B cell (primary cell): ENCODE measurements at regions not wholly inside any gene's neighbourhood (a gene's known extent, or its start where the extent isn't known, plus 50 kb on each side); places are given as distances from the start of the nearest gene placed in this dataset.

Experiments
- ATAC-seq: fragments of 200-7000 bp; cut with Tn5 transposase; one replicate; pipeline ENCODE4 v1.10.0; 2021; ENCODE audit warnings: low read depth, mild to moderate bottlenecking, moderate number of reproducible peaks, moderate library complexity
- CTCF ChIA-PET: fragments of 350-600 bp; sonication (Branson Sonifier 250); formaldehyde crosslinking; loops from one replicate; lab custom pipeline; 2021; ENCODE audit warnings: antibody characterized with exemption, inconsistent platforms; lab: Charles Lee
- POLR2A ChIA-PET: fragments of 350-600 bp; sonication (Branson Sonifier 250); formaldehyde crosslinking; loops from one replicate; lab custom pipeline; 2021; ENCODE audit warnings: antibody characterized with exemption; lab: Charles Lee
- DNase-seq: peaks from one replicate; pipeline ENCODE4 v3.0.0; 2013
- H2AFZ ChIP-seq: 2 replicates; pipeline ENCODE4 v1.6.1; 2012; ENCODE audit warnings: mild to moderate bottlenecking, low read depth, low read length; ENCODE audit not compliant: insufficient read depth, poor library complexity, severe bottlenecking
- H3K27ac ChIP-seq, 2 donors: 1 replicate in 1 of 2; 2 replicates in 1 of 2; pipeline ENCODE4 v1.5.1; 2012 to 2013; ENCODE audit warnings: low read length in 2 of 2, mild to moderate bottlenecking in 2 of 2, moderate library complexity in 1 of 2
- H3K27me3 ChIP-seq, 4 experiments: fragments of 200-600 bp in 1 of 4; sonication (generic) in 1 of 4; replicated peaks in 1 of 4; 1 replicate in 2 of 4; 2 replicates in 2 of 4; pipeline versions ENCODE4 v1.6.1 to v1.7.0; 2013 to 2016; ENCODE audit warnings: low read length in 3 of 4, mild to moderate bottlenecking in 2 of 4, mixed read lengths in 1 of 4, moderate library complexity in 1 of 4; ENCODE audit not compliant: insufficient read depth in 4 of 4, control insufficient read depth in 3 of 4; ENCODE audit errors: control extremely low read depth in 1 of 4
- H3K36me3 ChIP-seq, 2 experiments: replicated peaks in 1 of 2; 1 replicate in 1 of 2; 2 replicates in 1 of 2; pipeline versions ENCODE4 v1.6.1 to v1.7.1; 2013; ENCODE audit warnings: low read length in 1 of 2; ENCODE audit not compliant: insufficient read depth in 2 of 2, control insufficient read depth in 1 of 2; ENCODE audit errors: control extremely low read depth in 1 of 2, extremely low read depth in 1 of 2
- H3K4me1 ChIP-seq, 2 donors: fragments of 200-600 bp in 1 of 2; sonication (generic) in 1 of 2; 1 replicate in 1 of 2; 2 replicates in 1 of 2; pipeline versions ENCODE4 v1.5.1 to v1.6.1; 2013 to 2017; ENCODE audit warnings: low read length in 2 of 2; ENCODE audit not compliant: control insufficient read depth in 2 of 2, insufficient read depth in 2 of 2
- H3K4me2 ChIP-seq: replicated peaks from 2 replicates; pipeline ENCODE3; 2012; ENCODE audit warnings: mild to moderate bottlenecking, low read depth, low read length; ENCODE audit not compliant: poor library complexity, severe bottlenecking
- H3K4me3 ChIP-seq, 5 experiments: fragments of 200-600 bp in 1 of 5; sonication (generic) in 1 of 5; 1 replicate in 3 of 5; 2 replicates in 2 of 5; pipeline versions ENCODE4 v1.5.1 to v1.7.0; 2011 to 2016; ENCODE audit warnings: low read length in 4 of 5, mild to moderate bottlenecking in 4 of 5, low read depth in 2 of 5, control low read depth in 1 of 5, moderate library complexity in 1 of 5; ENCODE audit not compliant: insufficient read depth in 1 of 5; ENCODE audit errors: control extremely low read depth in 1 of 5, extremely low read depth in 1 of 5
- H3K79me2 ChIP-seq: fragments of 200-600 bp; sonication (generic); one replicate; pipeline ENCODE4 v1.6.0; 2016; ENCODE audit warnings: low read length; ENCODE audit not compliant: control insufficient read depth, insufficient read depth
- H3K9ac ChIP-seq: fragments of 200-600 bp; sonication (generic); 2 replicates; pipeline ENCODE4 v1.6.1; 2017; ENCODE audit warnings: mild to moderate bottlenecking, low read length, moderate library complexity
- H3K9me3 ChIP-seq, 3 donors: one replicate each; pipeline versions ENCODE4 v1.6.1 to v1.7.1; 2013; ENCODE audit warnings: low read length in 2 of 3; ENCODE audit not compliant: control insufficient read depth in 2 of 3, insufficient read depth in 1 of 3; ENCODE audit errors: control extremely low read depth in 1 of 3
- H4K20me1 ChIP-seq: 2 replicates; pipeline ENCODE4 v1.6.0; 2012; ENCODE audit warnings: mild to moderate bottlenecking, low read length; ENCODE audit not compliant: insufficient read depth, control insufficient read depth, poor library complexity, severe bottlenecking
- H3K27ac Mint-ChIP-seq: one replicate; pipeline ENCODE4 v1.8.0; 2021; ENCODE audit warnings: mixed read lengths
- H3K27me3 Mint-ChIP-seq: one replicate; pipeline ENCODE4 v1.8.0; 2021; ENCODE audit warnings: mixed read lengths
- H3K4me1 Mint-ChIP-seq: one replicate; pipeline ENCODE4 v1.8.0; 2021; ENCODE audit warnings: mixed read lengths
- H3K4me3 Mint-ChIP-seq: one replicate; pipeline ENCODE4 v1.8.0; 2021; ENCODE audit warnings: mixed read lengths
- H3K9me3 Mint-ChIP-seq: one replicate; pipeline ENCODE4 v1.8.0; 2022; ENCODE audit warnings: mixed read lengths; ENCODE audit not compliant: insufficient read depth
- EZH2 ChIP-seq: IDR thresholded peaks from 2 replicates; pipeline ENCODE4 v1.6.1; 2012; ENCODE audit warnings: borderline replicate concordance, low read depth, mild to moderate bottlenecking, moderate library complexity, low read length; ENCODE audit not compliant: insufficient read depth, poor library complexity, severe bottlenecking
- WGBS: methylation state at CpG from one replicate; pipeline ENCODE4 v1.1.5; 2013; ENCODE audit warnings: missing lambda C conversion rate; ENCODE audit not compliant: insufficient coverage; 5-methylcytosine and 5-hydroxymethylcytosine counted together
- intact Hi-C: fragments of 100-400 bp; cut with micrococcal nuclease; formaldehyde crosslinking; loops from one replicate; pipeline ENCODE4 v1.10.0; 2022
- TF ChIP-seq, protein P1 (sequence below): fragments of 200-600 bp; IDR thresholded peaks from one replicate; pipeline ENCODE4 v1.8.0; 2022; ENCODE audit warnings: antibody characterized with exemption, mild to moderate bottlenecking

DNA sequence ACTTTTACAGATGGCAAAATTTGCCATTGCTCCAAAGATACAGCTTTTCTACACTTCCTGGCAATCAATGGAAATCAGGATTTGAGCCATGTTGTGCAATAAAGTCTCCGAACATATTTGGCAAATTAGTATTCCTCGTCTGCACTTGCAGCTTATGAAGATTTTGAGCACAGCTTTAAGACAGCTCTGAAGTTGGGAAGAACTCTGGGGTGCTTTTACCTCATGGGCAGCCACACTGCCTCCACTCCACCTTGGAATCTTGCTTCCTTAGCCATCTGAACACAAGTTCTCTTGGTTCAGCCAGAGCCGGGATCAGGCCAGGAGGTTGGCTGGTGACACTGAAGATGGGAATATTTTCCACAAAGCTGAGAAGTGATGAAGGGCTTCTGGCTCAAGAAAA, 191.2 kb downstream of the CWF19L2 start:
- ATAC-seq (no peak), DNase-seq (no peak)
- intact Hi-C loops: no loop called here
- no peaks in the 10 kb centered on the region for H3K36me3 ChIP-seq
- no peaks in the 10 kb centered on the region for H3K9me3 Mint-ChIP-seq
- H3K9ac ChIP-seq: no peak overlapping the region
- no peaks in the 10 kb centered on the region for H3K4me1 ChIP-seq
- H3K4me3 Mint-ChIP-seq: no peak overlapping the region
- no peaks in the 10 kb centered on the region for H4K20me1 ChIP-seq
- H3K27ac Mint-ChIP-seq: no peak overlapping the region
- no peaks in the 10 kb centered on the region for H3K27me3 Mint-ChIP-seq
- H3K4me3 ChIP-seq: no peak overlapping the region
- no peak overlapping the region for H2AFZ ChIP-seq
- CTCF ChIA-PET: no interaction called here
- no peak for TF ChIP-seq EZH2
- TF ChIP-seq, protein P1, sequence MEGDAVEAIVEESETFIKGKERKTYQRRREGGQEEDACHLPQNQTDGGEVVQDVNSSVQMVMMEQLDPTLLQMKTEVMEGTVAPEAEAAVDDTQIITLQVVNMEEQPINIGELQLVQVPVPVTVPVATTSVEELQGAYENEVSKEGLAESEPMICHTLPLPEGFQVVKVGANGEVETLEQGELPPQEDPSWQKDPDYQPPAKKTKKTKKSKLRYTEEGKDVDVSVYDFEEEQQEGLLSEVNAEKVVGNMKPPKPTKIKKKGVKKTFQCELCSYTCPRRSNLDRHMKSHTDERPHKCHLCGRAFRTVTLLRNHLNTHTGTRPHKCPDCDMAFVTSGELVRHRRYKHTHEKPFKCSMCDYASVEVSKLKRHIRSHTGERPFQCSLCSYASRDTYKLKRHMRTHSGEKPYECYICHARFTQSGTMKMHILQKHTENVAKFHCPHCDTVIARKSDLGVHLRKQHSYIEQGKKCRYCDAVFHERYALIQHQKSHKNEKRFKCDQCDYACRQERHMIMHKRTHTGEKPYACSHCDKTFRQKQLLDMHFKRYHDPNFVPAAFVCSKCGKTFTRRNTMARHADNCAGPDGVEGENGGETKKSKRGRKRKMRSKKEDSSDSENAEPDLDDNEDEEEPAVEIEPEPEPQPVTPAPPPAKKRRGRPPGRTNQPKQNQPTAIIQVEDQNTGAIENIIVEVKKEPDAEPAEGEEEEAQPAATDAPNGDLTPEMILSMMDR: no peak
- POLR2A ChIA-PET: interaction anchor here (0.7 kb wide), 1 partner anchor 324 kb away, joined by 5 read pairs; no protein-coding TSS in a partner anchor
- no peaks in the 10 kb centered on the region for H3K27me3 ChIP-seq
- H3K79me2 ChIP-seq: no peaks in the 10 kb centered on the region
- H3K4me1 Mint-ChIP-seq: no peaks in the 10 kb centered on the region
- WGBS: 100% methylated on average over 2 of the region's 3 CpGs
- H3K4me2 ChIP-seq: no peak overlapping the region
- no peak overlapping the region for H3K27ac ChIP-seq
- H3K9me3 ChIP-seq: no peaks in the 10 kb centered on the region

DNA sequence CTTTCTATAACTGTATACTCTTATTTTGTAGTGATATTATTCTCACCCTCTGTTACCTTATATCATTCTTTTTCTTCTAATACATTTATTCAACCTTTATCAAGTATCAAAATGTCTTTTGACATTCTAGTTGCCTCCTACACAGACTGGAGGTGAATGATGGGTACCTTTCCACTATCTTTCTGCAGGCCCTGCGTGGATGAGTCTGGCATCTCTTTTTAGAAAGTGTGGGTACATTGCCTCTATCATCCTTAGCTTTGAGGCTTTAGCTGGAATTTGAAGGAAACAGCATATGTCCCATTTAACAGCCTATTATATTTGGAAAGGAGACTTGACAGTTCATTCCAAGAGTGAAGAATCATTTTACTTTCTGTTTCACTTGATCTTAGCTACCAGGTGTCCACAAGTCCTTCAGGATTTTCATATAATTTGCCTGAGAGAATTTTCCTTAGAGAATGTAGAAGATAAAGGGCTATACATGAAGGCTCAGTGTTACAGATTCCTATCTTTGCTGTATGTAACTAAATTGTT, 192.0 kb downstream of the CWF19L2 start:
- WGBS: no CpG with 5 or more reads among the region's 1 CpG
- no peak for DNase-seq
- H3K27me3 Mint-ChIP-seq: no peaks in the 10 kb centered on the region
- Histone ChIP-seq H3K79me2 (no peaks in the 10 kb centered on the region), H3K4me3 (no peak overlapping the region), H3K4me1 (no peaks in the 10 kb centered on the region), H3K4me2 (no peak overlapping the region), H3K36me3 (no peaks in the 10 kb centered on the region), H3K27ac (no peak overlapping the region), H3K27me3 (no peaks in the 10 kb centered on the region), H3K9me3 (no peaks in the 10 kb centered on the region), H2AFZ (no peak overlapping the region), H4K20me1 (no peaks in the 10 kb centered on the region), H3K9ac (no peak overlapping the region)
- no peak for ATAC-seq
- H3K4me3 Mint-ChIP-seq: no peak overlapping the region
- no peak overlapping the region for H3K27ac Mint-ChIP-seq
- TF ChIP-seq, protein P1: no peak
- no peak for TF ChIP-seq EZH2
- intact Hi-C loops: no loop called here
- no peaks in the 10 kb centered on the region for H3K9me3 Mint-ChIP-seq
- POLR2A ChIA-PET: no interaction called here
- H3K4me1 Mint-ChIP-seq: no peaks in the 10 kb centered on the region
- CTCF ChIA-PET: no interaction called here
